Fibroblast of lung (primary cell): ENCODE measurements at regions not wholly inside any gene's neighbourhood (a gene's known extent, or its start where the extent isn't known, plus 50 kb on each side); places are given as distances from the start of the nearest gene placed in this dataset.

Experiments used
- CTCF ChIP-seq, 2 donors: IDR thresholded peaks in 1 of 2; conservative IDR thresholded peaks in 1 of 2; 1 replicate in 1 of 2; 2 replicates in 1 of 2; pipeline ENCODE4 v1.5.1; 2011 to 2012; ENCODE audit warnings: low read length in 2 of 2, control low read depth in 1 of 2, inconsistent platforms in 1 of 2, low read depth in 1 of 2, mild to moderate bottlenecking in 1 of 2
- EZH2 ChIP-seq: IDR thresholded peaks from 2 replicates; pipeline ENCODE4 v1.5.1; 2012; ENCODE audit warnings: low read length, control low read depth, mild to moderate bottlenecking; ENCODE audit errors: missing control alignments

GRCh38 chr6:154570505-154570904 is 60.0 kb upstream of the CNKSR3 start:
- TF ChIP-seq CTCF (conservative IDR thresholded peaks at IDR 0.05 in 1 of 2, IDR thresholded peaks at IDR 0.05 in 1 of 2; ENCODE audit: low read depth in 1 of 2, low read length in 2 of 2) = no peak
- no peak for TF ChIP-seq EZH2
